H1 (cell line): ENCODE measurements at regions not wholly inside any gene's neighbourhood (a gene's known extent, or its start where the extent isn't known, plus 50 kb on each side); places are given as distances from the start of the nearest gene placed in this dataset.

Source experiments
- CTCF ChIA-PET: fragments of 300-600 bp; sonication (Branson Sonifier 250); formaldehyde crosslinking; loops from one replicate; lab custom pipeline; 2021; ENCODE audit not compliant: partially characterized antibody; lab: Charles Lee
- POLR2A ChIA-PET: fragments of 300-600 bp; sonication (Branson Sonifier 250); formaldehyde crosslinking; loops from one replicate; lab custom pipeline; 2021; ENCODE audit warnings: inconsistent platforms; ENCODE audit not compliant: partially characterized antibody; lab: Charles Lee
- DNase-seq, 2 experiments: peaks; one replicate each; pipeline versions ENCODE4 v3.0.0 to v3.0.0-alpha.2; 2010 to 2022; ENCODE audit warnings: low spot score in 2 of 2, low read depth in 1 of 2, mixed read lengths in 1 of 2
- FAIRE-seq: peaks from 2 replicates; lab custom pipeline; 2011; peaks lifted over from hg19 to GRCh38; lab: Jason Lieb, UNC
- H2AFZ ChIP-seq: 2 replicates; pipeline ENCODE4 v1.8.1; 2012; ENCODE audit warnings: low read length, inconsistent platforms
- H2AK5ac ChIP-seq: 2 replicates; pipeline ENCODE4 v1.6.1; 2013; ENCODE audit warnings: low read depth, low read length
- H2BK120ac ChIP-seq: replicated peaks from 2 replicates; pipeline ENCODE3; 2013; ENCODE audit warnings: low read depth, low read length, inconsistent platforms
- H2BK12ac ChIP-seq: 2 replicates; pipeline ENCODE4 v1.6.1; 2013; ENCODE audit warnings: low read depth, low read length
- H2BK15ac ChIP-seq: 2 replicates; pipeline ENCODE4 v1.6.1; 2013; ENCODE audit warnings: low read length
- H2BK20ac ChIP-seq: 2 replicates; pipeline ENCODE4 v1.6.1; 2013; ENCODE audit warnings: low read length
- H2BK5ac ChIP-seq: 2 replicates; pipeline ENCODE4 v1.6.1; 2013; ENCODE audit warnings: low read depth, low read length
- H3K14ac ChIP-seq: 2 replicates; pipeline ENCODE4 v1.6.1; 2013; ENCODE audit warnings: inconsistent platforms; ENCODE audit not compliant: insufficient read length
- H3K18ac ChIP-seq: 2 replicates; pipeline ENCODE4 v1.6.1; 2013; ENCODE audit warnings: low read length; ENCODE audit errors: extremely low read depth
- H3K23ac ChIP-seq: 2 replicates; pipeline ENCODE4 v1.6.1; 2013; ENCODE audit warnings: inconsistent platforms; ENCODE audit not compliant: insufficient read length
- H3K23me2 ChIP-seq: 2 replicates; pipeline ENCODE4 v1.6.1; 2013; ENCODE audit warnings: low read depth, low read length
- H3K27ac ChIP-seq: 2 replicates; pipeline ENCODE4 v1.6.1; 2011; ENCODE audit warnings: low read depth, low read length, inconsistent platforms
- H3K27me3 ChIP-seq, 4 experiments: replicated peaks in 1 of 4; 1 replicate in 1 of 4; 2 replicates in 3 of 4; pipeline versions ENCODE4 v1.6.1 to v1.8.1; 2011 to 2013; ENCODE audit warnings: low read length in 3 of 4, mild to moderate bottlenecking in 3 of 4, inconsistent platforms in 2 of 4, mixed read lengths in 2 of 4, moderate library complexity in 1 of 4; ENCODE audit not compliant: control insufficient read depth in 3 of 4, insufficient read depth in 3 of 4; ENCODE audit errors: extremely low read depth in 1 of 4
- H3K36me3 ChIP-seq, 4 experiments: 2 replicates each; pipeline versions ENCODE4 v1.6.1 to v1.8.1; 2011 to 2013; ENCODE audit warnings: mild to moderate bottlenecking in 4 of 4, low read length in 3 of 4, moderate library complexity in 2 of 4, control low read depth in 1 of 4, inconsistent platforms in 1 of 4; ENCODE audit not compliant: insufficient read depth in 4 of 4, control insufficient read depth in 2 of 4
- H3K4ac ChIP-seq: replicated peaks from 2 replicates; pipeline ENCODE3; 2013; ENCODE audit warnings: low read length, low read depth, mixed read lengths, inconsistent platforms; ENCODE audit not compliant: insufficient read length
- H3K4me1 ChIP-seq, 4 experiments: replicated peaks in 1 of 4; 1 replicate in 1 of 4; 2 replicates in 3 of 4; pipeline versions ENCODE4 v1.6.1 to v1.8.1; 2011 to 2013; ENCODE audit warnings: low read length in 3 of 4, inconsistent platforms in 2 of 4, mixed read lengths in 1 of 4; ENCODE audit not compliant: insufficient read depth in 4 of 4, control insufficient read depth in 3 of 4
- H3K4me2 ChIP-seq, 2 experiments: 2 replicates each; pipeline versions ENCODE4 v1.6.1 to v1.8.1; 2011 to 2013; ENCODE audit warnings: low read depth in 2 of 2, low read length in 2 of 2, control low read depth in 1 of 2, inconsistent platforms in 1 of 2, mild to moderate bottlenecking in 1 of 2; ENCODE audit not compliant: insufficient read depth in 1 of 2
- H3K4me3 ChIP-seq, 4 experiments: fragments of 200-600, 300-600 bp in 1 of 4; sonication (generic), shearing (Covaris generic), sonication (Bioruptor Twin) in 1 of 4; 2 replicates each; pipeline versions ENCODE4 v1.5.1 to v1.8.1; 2011 to 2016; ENCODE audit warnings: low read length in 4 of 4, low read depth in 3 of 4, control low read depth in 2 of 4, inconsistent platforms in 2 of 4, mild to moderate bottlenecking in 2 of 4, mixed read lengths in 1 of 4, moderate library complexity in 1 of 4; ENCODE audit not compliant: insufficient read depth in 2 of 4; ENCODE audit errors: extremely low read depth in 1 of 4
- H3K56ac ChIP-seq: replicated peaks from 2 replicates; pipeline ENCODE3; 2013; ENCODE audit warnings: low read depth, mild to moderate bottlenecking, mixed read lengths, low read length, inconsistent platforms; ENCODE audit not compliant: insufficient read length
- H3K79me1 ChIP-seq: 2 replicates; pipeline ENCODE4 v1.6.1; 2013; ENCODE audit warnings: low read depth, low read length, control low read depth
- H3K79me2 ChIP-seq, 2 experiments: 2 replicates each; pipeline versions ENCODE4 v1.6.1 to v1.8.1; 2012 to 2013; ENCODE audit warnings: low read length in 2 of 2, mild to moderate bottlenecking in 2 of 2, inconsistent platforms in 1 of 2; ENCODE audit not compliant: insufficient read depth in 2 of 2, control insufficient read depth in 1 of 2
- H3K9ac ChIP-seq, 4 experiments: replicated peaks in 1 of 4; 1 replicate in 1 of 4; 2 replicates in 3 of 4; pipeline versions ENCODE4 v1.6.1 to v1.8.1; 2011 to 2013; ENCODE audit warnings: low read depth in 3 of 4, low read length in 3 of 4, control low read depth in 2 of 4, mild to moderate bottlenecking in 2 of 4, moderate library complexity in 2 of 4, inconsistent platforms in 1 of 4; ENCODE audit errors: extremely low read depth in 1 of 4
- H3K9me3 ChIP-seq, 2 experiments: 2 replicates each; pipeline versions ENCODE4 v1.6.1 to v1.8.1; 2012 to 2013; ENCODE audit warnings: mild to moderate bottlenecking in 2 of 2, moderate library complexity in 2 of 2, control low read depth in 1 of 2, inconsistent platforms in 1 of 2, low read depth in 1 of 2, low read length in 1 of 2, mixed read lengths in 1 of 2; ENCODE audit not compliant: insufficient read depth in 2 of 2
- H4K20me1 ChIP-seq, 2 experiments: replicated peaks in 1 of 2; 2 replicates each; pipeline versions ENCODE3 to v1.8.1; 2011 to 2013; ENCODE audit warnings: inconsistent platforms in 2 of 2, low read length in 2 of 2, mild to moderate bottlenecking in 1 of 2; ENCODE audit not compliant: insufficient read depth in 2 of 2, control insufficient read depth in 1 of 2
- H4K5ac ChIP-seq: 2 replicates; pipeline ENCODE4 v1.6.1; 2013; ENCODE audit warnings: low read length, low read depth, mixed read lengths, inconsistent platforms; ENCODE audit not compliant: insufficient read length
- H4K8ac ChIP-seq: 2 replicates; pipeline ENCODE4 v1.8.0; 2013; ENCODE audit warnings: mild to moderate bottlenecking, moderate library complexity, low read length, inconsistent platforms; ENCODE audit not compliant: insufficient read depth; ENCODE audit errors: extremely low read depth
- H4K91ac ChIP-seq: replicated peaks from 2 replicates; pipeline ENCODE3; 2013; ENCODE audit warnings: low read length, mixed read lengths, inconsistent platforms; ENCODE audit not compliant: insufficient read length
- SP4 ChIP-seq: IDR thresholded peaks from 2 replicates; pipeline ENCODE4 v1.6.1; 2012; ENCODE audit warnings: low read length, inconsistent platforms
- WGBS, 2 experiments: shearing (Covaris generic) in 1 of 2; methylation state at CpG; one replicate each; pipeline versions ENCODE4 v1.1.6 to v1.1.7; 2013 to 2015; ENCODE audit warnings: low lambda C conversion rate in 2 of 2, mixed read lengths in 2 of 2, inconsistent platforms in 1 of 2, low coverage in 1 of 2, missing lambda C conversion rate in 1 of 2; ENCODE audit not compliant: insufficient replicate concordance in 2 of 2, insufficient coverage in 1 of 2, insufficient read length in 1 of 2; ENCODE audit errors: extremely low coverage in 1 of 2, missing lambda C conversion rate in 1 of 2; 5-methylcytosine and 5-hydroxymethylcytosine counted together

DNA sequence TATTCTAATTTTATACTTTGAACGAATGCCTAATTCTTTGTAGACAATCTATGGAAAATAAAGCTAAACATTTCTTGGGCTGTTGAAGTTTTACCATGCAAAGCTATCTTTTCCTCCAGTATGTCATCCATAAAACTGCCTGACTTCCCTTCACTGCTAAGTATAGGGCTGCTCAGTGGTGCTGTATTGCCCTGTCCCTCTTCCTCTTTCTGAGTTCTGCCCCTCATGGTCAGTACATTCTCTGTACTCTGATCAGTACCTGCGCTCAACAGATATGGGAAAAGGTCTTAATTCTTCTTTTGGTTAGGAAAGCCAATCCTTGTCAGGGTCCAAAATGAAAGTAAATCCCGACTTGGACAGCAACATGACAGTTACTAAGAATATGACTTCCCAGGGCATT lies 321.9 kb downstream of the RAD51AP2 start:
- H3K4ac ChIP-seq, result no peak overlapping the region
- DNase-seq (no peak), FAIRE-seq (no peak)
- no peak overlapping the region for H3K14ac ChIP-seq
- no peak overlapping the region for H3K4me3 ChIP-seq
- CTCF ChIA-PET, result interaction anchor here (0.7 to 2.8 kb wide), 7 partner anchors 7 to 666 kb away, joined by 3 to 6 read pairs (median 3); no protein-coding TSS in a partner anchor
- no peaks in the 10 kb centered on the region for H3K23me2 ChIP-seq
- H3K4me1 ChIP-seq, result no peaks in the 10 kb centered on the region
- no peak overlapping the region for H2BK12ac ChIP-seq
- no peak overlapping the region for H3K9ac ChIP-seq
- no peak overlapping the region for H3K18ac ChIP-seq
- no peak overlapping the region for H2BK15ac ChIP-seq
- no peaks in the 10 kb centered on the region for H3K79me2 ChIP-seq
- no peak overlapping the region for H2BK20ac ChIP-seq
- H2AK5ac ChIP-seq, result no peak overlapping the region
- WGBS, 2 experiments, result 83% methylated on average over 3 of the region's 3 CpGs; no CpG with 5 or more reads in 1 of the 2 experiments
- POLR2A ChIA-PET, result no interaction called here
- H3K9me3 ChIP-seq, result no peaks in the 10 kb centered on the region; a peak in 1 of 4 replicates
- H3K4me2 ChIP-seq, result no peak overlapping the region
- no peaks in the 10 kb centered on the region for H3K79me1 ChIP-seq
- H4K20me1 ChIP-seq, result no peaks in the 10 kb centered on the region
- no peak overlapping the region for H2BK120ac ChIP-seq
- no peaks in the 10 kb centered on the region for H3K27me3 ChIP-seq
- H2AFZ ChIP-seq, result no peak overlapping the region
- TF ChIP-seq SP4, result no peak
- H4K8ac ChIP-seq, result no peak overlapping the region
- no peak overlapping the region for H4K5ac ChIP-seq
- H3K27ac ChIP-seq, result no peak overlapping the region
- H3K36me3 ChIP-seq, result no peaks in the 10 kb centered on the region
- H3K56ac ChIP-seq, result no peak overlapping the region
- no peak overlapping the region for H4K91ac ChIP-seq
- H2BK5ac ChIP-seq, result no peak overlapping the region
- no peak overlapping the region for H3K23ac ChIP-seq
